Globus pallidus (tissue), 1 donor: ENCODE measurements at regions not wholly inside any gene's neighbourhood (a gene's known extent, or its start where the extent isn't known, plus 50 kb on each side); places are given as distances from the start of the nearest gene placed in this dataset.

Experiments used
- DNase-seq: peaks from one replicate; pipeline ENCODE4 v3.0.0-alpha.2; 2015; ENCODE audit warnings: low spot score

DNA sequence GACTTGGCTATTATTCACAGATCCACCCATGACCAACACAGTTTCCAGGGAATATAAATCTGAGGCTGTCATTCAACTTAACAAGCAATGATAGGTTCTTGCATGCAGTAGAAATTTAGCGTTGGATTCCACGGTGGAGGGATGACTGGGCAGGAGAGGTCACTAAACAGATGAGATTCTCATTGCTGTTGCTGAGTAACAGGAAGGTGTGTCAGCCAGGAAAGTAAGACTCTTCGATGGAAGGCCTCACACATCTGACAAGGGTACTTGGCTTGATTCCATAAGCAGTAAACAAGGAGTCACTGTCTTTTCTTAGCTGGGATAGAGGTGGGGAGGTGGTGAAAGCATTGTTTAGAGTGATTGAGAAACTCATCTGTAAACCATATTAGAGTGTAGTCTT, 1152.0 kb downstream of the SORCS3 start:
- no peak for DNase-seq

- no peak for DNase-seq
These were observed 1144.6 kb downstream of the SORCS3 start for GRCh38 chr10:105785721-105786120.

DNA sequence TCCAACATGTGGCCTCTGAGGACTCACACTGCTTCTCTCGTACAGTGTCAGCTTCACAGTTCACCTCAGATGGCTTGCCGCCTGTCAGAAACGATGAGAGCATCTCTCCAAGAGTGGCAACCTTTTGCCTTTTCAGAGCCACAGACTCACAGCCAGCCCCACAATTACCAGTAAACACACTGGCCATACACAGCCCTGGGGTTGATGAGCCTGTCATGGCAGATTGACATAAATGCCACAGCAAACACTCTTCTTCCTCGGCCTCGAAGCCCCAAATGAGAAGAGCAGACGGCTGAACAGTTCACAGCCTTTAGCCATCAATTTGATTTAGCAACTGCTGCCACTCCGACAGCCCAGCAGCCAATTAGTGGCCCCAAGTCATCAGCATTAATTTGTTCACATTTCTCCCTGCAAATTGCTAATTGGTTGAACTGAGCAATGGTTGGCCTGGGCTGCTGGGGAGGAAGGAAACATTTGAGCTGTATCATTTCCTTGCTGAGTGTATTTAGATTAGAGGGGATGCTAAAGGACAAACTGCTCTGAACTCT, 1142.9 kb downstream of the SORCS3 start:
- no peak for DNase-seq

DNA sequence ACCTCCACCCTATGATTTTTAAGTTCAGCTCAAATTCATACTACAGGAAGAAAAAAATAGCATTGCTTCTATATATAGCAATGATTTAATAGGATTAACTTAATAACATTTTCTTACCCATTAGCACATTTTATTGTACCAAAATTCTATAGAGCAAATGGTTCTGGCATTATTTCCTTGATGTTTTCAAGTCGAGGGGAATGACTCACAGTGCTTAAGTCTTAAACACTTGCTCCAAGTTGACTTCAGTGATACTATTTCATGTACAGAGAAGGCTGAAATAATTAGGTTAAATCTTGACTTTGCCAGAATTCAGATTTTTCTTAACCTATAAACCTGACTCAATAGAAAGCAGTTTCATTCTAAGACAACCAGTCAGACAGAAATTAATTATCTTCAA, 1133.8 kb downstream of the SORCS3 start:
- DNase-seq = no peak

DNA sequence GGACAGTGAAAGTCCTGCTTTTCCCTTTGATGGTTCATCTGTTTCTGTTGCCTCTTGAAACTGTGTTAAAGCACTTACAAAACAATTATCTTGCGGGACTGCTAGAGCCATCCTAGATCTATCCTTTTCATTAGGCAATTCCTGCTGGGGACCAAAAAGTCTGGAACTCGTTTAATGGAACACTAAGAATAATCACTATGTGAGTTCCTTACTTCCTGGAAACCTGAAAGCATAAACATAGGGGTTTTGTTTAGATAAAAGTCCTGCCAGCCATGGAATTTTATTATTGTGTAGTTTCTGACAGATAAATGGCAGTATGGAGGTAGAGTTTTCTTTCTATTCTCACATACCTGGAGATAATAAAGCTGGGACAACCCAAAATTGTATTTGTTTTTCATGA, 1133.3 kb downstream of the SORCS3 start:
- no peak for DNase-seq

GRCh38 chr10:105770524-105771212, 1129.6 kb downstream of the SORCS3 start:
- no peak for DNase-seq

DNA sequence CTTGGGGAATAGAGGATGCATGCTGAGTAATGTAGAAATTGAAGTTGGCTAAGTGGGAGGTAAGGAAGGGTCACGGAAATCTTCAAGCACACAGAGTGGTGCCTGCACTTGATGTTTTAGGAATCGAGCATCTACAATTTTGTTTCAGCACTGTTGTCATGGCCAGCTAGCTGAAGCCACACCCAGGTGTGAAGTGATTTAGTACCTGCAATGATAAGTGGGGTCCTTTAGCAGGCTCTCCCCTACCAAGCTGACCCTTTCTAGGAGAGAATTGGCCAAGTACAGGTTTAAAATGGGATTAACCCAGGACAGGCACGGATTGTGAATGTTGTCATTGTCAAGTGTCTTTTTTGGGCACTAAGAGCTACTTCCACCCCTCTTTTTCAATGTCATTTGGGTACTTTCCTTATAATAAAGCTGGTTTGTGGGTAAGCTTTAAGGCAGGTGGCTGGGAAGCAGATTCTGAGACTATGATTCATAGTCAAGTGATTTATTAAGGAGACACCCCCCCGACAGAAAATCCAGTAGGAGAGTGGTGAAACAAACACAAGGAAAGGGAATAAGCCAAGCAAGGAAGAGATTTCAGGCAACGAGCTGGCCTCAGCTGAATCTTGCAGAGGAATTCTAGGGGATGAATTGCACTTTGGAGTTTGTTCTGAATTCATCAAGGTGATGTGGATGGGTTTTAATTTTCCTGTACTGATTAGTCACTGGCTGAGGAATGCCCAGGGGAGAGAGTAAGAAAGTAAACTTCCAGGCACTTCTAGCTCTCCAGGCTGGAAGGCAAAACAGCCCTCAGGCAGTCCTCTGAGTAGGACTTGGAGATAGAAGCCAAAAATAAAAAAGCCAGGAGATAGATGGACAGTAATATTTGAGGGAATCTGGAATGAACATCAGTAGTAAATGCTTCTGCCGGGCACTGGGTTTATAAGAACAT, 1128.4 kb downstream of the SORCS3 start:
- DNase-seq = no peak

DNA sequence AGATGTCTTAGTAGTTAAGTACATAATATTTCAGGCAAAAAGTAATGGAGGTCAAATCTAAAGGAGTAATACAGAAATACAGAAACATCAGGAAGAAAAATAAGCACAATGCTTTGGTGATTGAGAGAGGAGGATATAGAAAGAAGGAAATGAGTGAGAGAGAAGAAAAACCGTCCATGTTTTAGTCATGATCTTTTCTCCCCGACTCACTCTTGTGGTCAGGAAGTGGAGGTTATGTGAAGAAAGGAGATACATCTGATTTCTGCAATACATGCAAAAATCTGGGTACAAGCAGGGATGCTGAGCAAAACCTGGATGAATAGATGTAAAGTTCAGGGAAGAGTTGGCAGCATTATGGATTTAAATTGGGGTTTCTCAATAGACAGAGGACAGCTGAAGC, 1122.5 kb downstream of the SORCS3 start:
- no peak for DNase-seq

DNA sequence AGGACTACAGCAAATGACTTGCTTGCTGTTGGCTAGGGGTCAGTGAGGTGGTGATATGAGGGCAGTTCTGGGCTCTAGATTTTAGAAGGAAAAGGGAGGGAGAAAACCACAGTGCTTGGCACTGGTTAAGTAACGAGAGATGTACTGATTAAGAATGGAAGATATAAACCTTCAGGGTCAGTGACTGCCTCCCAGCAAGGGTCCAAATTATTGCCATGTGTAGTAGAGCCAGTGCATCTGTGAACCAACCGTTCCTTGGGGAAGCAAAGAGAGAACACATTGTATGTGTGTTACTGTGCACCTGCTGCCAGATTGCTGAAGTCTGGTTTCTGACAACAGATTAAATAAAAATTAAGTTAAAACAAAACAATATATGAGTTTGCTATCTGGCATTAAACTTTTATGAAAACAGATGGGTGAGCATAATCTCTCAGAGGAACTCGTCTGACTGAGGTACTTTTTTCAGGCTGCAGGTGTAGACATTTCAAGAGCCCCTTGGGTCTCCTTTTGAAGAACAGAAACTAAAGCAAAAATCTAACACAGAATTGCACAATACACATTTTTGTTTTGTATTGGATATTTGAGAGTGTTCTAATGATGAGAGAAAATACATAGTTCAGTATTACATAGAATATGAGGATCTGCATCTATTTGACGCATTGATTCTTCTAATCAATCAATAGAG, 1120.6 kb downstream of the SORCS3 start:
- DNase-seq = no peak

DNA sequence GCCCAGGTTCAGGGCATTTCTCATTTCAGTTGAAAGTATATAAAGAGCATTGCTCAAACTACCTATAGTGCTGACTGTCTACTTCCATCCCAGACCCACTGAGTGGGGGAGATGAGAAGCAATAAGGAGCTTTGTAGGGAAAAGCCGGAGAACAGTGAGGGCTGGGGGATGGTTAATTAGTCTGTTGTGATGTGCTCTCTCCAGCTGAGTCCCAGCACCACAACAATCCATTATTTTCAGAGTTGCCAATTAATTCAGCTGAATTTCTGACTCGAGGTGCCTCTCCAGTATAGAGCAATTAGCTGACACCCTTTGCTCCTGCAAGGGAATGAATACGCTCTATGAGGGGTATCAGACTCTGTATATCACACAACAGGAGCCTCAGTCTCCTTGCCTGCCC, 1118.6 kb downstream of the SORCS3 start:
- DNase-seq = no peak

- DNase-seq = no peak
These were observed 1117.3 kb downstream of the SORCS3 start for GRCh38 chr10:105758209-105758998.

GRCh38 chr10:105757302-105757701, 1116.2 kb downstream of the SORCS3 start:
- no peak for DNase-seq

DNA sequence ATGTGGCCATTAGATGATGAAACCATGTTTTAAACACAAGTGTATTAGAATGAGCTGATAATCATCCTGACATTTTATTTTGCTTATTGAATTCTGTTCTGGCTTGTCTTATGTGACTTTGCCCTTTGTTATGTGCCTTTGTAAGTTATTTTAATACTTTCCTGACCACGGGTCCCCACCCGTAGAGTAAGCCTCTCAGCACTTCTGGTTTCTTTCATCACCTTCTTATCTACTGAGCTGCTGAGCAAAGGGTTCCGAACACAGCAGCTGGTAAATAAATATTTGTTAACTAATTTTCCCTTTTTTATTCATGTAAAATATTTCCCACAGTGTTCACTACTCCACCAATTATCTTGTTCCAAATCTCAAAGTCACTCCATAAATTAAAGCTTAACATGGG, 1115.3 kb downstream of the SORCS3 start:
- no peak for DNase-seq

GRCh38 chr10:105751688-105752087, 1110.6 kb downstream of the SORCS3 start:
- DNase-seq = no peak

- no peak for DNase-seq
These were observed 1104.6 kb downstream of the SORCS3 start for GRCh38 chr10:105745596-105746148.

DNA sequence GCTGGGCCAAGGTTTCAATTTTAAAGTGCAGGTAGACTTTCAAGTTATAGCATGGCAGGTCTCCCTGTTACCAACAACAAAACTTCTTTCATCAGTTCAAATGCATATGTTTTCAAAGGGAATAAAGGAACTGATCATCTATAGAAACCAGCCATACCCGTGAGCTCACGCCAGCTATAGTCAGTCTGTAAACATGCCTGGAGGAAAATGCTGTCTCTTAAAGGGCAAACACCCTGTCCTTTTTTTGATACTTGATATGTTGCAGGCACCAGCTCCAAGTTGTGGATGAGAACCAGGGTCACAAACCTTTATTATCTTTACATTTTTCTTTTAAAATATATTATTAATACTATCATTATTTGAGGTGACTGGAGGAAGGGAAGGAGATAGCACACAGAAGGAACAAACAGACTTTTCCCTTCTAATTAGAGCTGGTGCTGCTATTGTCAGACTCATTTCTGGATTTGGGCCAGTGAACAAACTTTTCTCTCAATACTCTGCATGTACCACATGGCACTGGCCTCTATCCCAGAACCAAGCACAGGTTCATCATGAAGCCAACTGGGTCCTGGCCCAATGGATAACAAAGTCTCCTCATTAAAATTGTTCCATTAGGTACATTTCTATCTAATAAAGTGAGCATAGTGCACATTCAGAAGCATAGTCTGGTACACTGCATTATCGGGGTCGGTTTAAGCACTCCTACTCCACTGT, 1102.4 kb downstream of the SORCS3 start:
- peak; percentile 29 for DNase-seq

GRCh38 chr10:105742923-105743322, 1101.8 kb downstream of the SORCS3 start:
- DNase-seq = no peak

- no peak for DNase-seq
These were observed 1101.1 kb downstream of the SORCS3 start for GRCh38 chr10:105742184-105742583.

DNA sequence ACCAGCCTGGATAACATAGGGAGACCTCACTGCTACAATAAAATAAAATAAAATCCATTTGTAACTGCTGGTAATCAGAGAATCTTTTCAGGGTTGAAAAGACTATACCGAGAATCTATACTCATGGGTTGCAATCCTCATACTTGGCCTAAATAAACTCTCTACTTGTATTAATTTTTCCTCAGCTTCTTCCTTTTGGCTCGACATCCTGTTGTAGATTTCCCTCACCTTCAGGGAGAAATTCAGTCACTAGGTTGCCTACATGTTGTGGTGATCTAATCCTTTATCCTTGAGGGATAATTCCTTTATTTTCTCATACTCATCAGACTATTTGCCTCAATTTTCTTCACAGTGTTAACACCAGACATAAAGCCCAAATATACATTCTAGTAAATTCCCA, 1093.4 kb downstream of the SORCS3 start:
- DNase-seq = no peak

DNA sequence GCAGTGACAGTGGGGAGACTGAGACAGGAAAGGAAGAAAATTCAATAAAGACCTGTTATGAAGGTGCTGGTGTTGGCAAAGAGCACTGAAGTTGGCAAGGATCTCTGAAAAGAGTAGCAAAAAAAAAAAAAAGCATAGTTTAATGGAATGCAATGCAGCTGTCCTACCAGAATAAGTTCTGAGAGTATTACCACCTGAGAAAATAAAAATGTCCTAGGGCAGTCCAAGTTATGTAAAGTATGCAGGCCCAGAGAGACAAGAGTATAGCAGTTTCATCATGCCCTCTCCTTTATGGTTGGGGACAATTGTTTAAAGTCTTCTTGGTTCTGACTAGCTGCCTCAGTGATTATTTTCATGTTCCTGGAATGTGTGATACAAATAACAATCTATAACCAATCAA, 1092.8 kb downstream of the SORCS3 start:
- DNase-seq = no peak

DNA sequence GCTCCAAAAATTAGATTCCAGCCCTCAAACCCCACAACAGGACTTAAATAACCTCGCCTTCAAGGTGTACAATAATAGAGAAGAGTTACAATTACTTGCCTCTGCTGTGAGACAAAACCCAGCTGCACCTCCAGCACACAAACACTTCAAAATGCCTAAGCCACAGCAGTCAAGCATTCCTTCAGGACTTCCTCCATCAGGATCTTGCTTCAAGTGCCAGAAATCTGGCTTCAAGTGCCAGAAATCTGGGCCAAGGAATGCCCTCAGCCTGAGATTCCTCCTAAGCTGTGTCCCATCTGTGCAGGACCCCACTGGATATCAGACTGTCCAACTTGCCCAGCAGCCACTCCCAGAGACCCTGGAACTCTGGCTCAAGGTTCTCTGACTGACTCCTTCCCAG, 1088.3 kb downstream of the SORCS3 start:
- no peak for DNase-seq
